IgD-negative memory B cell (primary cell): ENCODE measurements at regions not wholly inside any gene's neighbourhood (a gene's known extent, or its start where the extent isn't known, plus 50 kb on each side); places are given as distances from the start of the nearest gene placed in this dataset.

Experiments
- H3K27ac Mint-ChIP-seq, 3 donors: one replicate each; pipeline ENCODE4 v1.8.0; 2020 to 2022; ENCODE audit warnings: mild to moderate bottlenecking in 3 of 3, mixed read lengths in 3 of 3, moderate library complexity in 1 of 3
- H3K27me3 Mint-ChIP-seq: one replicate; pipeline ENCODE4 v1.8.0; 2021; ENCODE audit warnings: mixed read lengths
- H3K36me3 Mint-ChIP-seq: one replicate; pipeline ENCODE4 v1.8.0; 2020; ENCODE audit warnings: mild to moderate bottlenecking, mixed read lengths
- H3K4me1 Mint-ChIP-seq, 3 donors: one replicate each; pipeline ENCODE4 v1.8.0; 2020 to 2022; ENCODE audit warnings: mixed read lengths in 3 of 3, mild to moderate bottlenecking in 1 of 3
- H3K4me3 Mint-ChIP-seq, 4 donors: one replicate each; pipeline ENCODE4 v1.8.0; 2020 to 2022; ENCODE audit warnings: mild to moderate bottlenecking in 4 of 4, mixed read lengths in 4 of 4, moderate library complexity in 3 of 4
- H3K9me3 Mint-ChIP-seq, 3 donors: one replicate each; pipeline ENCODE4 v1.8.0; 2020 to 2021; ENCODE audit warnings: mixed read lengths in 3 of 3, mild to moderate bottlenecking in 1 of 3

DNA sequence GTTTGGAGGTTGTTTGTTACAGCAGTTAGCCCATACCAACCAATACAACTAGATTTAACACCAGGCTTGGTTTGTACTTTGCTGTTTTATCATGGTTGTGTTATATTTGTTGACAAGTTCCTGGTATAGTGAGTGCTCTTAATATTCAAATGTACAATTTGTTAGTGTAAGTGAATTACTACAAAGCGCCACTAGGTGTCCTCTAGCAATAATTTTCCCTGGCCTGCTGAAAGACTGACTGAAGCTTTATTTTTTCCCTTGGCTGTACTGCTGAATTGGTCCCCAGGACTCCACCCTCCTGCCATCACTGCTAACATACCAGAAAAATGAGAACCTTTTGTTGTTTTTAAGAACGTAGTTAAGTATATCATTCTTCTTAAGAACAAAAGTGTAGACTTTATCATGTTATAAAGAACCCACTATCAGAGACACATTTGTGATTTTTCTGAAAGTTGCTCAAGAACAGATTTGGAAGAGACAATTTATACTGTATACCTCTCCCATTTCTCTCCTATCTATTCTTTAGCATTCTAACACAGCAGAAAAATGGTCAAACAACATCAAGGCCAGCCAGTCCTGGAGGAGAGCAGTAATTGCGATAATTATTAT lies 75.3 kb upstream of the FAR2 start:
- no peaks in the 10 kb centered on the region for H3K9me3 Mint-ChIP-seq
- no peaks in the 10 kb centered on the region for H3K4me1 Mint-ChIP-seq
- no peak overlapping the region for H3K4me3 Mint-ChIP-seq
- peaks cover 20% of the 10 kb centered on the region for H3K27me3 Mint-ChIP-seq
- H3K36me3 Mint-ChIP-seq: no peaks in the 10 kb centered on the region
- H3K27ac Mint-ChIP-seq: no peak overlapping the region

DNA sequence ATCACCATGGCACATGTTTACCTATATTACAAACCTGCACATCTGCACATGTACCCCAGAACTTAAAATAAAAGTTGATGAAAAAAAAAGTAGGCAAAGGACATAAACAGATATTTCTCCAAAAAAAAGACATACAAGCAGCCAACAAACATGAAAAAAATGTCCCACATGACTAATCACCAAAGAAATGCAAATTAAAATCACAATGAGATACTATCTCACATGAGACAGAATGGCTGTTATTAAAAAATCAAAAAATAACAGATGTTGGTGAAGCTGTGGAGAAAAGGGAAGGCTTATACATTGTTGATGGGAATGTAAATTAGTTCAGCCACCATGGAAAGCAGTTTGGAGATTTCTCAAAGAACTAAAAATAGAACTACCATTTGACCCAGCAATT lies 68.0 kb upstream of the FAR2 start:
- no peaks in the 10 kb centered on the region for H3K4me1 Mint-ChIP-seq
- no peaks in the 10 kb centered on the region for H3K36me3 Mint-ChIP-seq
- H3K9me3 Mint-ChIP-seq: no peaks in the 10 kb centered on the region
- H3K27ac Mint-ChIP-seq: no peak overlapping the region
- H3K4me3 Mint-ChIP-seq: no peak overlapping the region
- H3K27me3 Mint-ChIP-seq: peaks cover 5% of the 10 kb centered on the region

DNA sequence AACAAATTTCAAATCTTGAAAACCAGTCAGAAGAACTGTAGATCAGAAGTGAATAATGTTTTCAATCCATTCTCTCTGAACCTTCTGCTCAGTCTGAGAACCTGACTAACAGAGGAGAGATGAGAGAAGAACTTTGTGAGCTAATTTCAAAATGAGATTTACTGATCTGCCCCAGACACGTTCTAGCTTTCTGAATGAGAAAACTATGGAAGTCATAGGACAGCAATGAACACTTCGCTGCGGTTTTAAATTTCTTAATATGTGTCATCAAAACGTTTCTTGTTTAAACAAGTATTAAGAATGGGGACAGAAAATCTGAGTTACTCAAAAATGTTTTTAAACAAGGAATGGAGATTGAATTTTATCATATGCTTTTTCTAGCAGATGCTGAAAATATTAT lies 66.6 kb upstream of the FAR2 start:
- Mint-ChIP-seq H3K27me3 (no peaks in the 10 kb centered on the region), H3K9me3 (peaks cover 0 to under 1% (median 0%) of the 10 kb centered on the region in 3 donors), H3K36me3 (no peaks in the 10 kb centered on the region), H3K27ac (no peak overlapping the region), H3K4me1 (no peaks in the 10 kb centered on the region), H3K4me3 (no peak overlapping the region)

DNA sequence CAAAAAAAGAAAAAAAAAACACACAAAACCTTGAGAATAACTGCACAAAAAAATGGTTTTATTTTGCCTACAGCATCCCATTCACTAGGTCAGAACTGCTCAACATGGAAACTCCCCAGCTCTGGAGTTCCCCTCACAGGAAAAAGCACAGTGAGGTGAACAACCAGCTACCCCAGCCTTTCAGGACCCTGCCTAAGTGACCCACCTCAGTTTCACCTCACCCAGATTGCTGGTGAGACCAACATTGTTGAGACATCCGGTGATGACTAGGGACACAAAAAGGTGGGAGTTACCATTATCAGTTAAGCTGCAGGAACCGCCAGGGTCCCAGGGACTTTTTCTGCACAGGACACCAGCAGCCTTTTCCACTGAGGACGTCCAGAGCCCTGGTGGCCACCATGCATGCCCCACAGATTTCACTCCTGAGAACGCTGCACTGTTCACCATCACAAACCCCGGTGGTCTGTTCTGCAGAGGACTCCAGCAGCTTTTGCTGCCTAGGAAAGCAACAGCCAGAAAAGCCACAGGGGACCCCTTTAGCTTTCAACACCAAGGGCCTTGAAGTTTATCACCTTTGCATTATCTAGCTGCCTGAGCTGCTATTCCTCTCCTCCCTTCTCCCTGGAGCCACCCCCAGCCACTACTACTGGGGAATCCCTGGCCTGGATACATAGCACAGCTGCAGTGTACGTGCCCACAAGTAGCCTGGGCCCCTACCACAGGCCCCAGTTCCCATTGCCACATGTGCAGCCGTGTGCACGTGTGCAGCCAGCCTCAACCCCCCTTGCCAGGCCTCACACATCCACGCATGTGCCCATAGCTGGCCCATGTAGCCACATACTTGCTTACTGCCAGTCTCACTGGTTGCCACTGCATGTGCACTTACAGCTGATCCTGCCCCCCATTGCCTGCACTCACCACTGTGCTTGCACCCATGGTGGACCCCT lies 62.5 kb upstream of the FAR2 start:
- H3K36me3 Mint-ChIP-seq: no peaks in the 10 kb centered on the region

GRCh38 chr12:29088611-29089219 lies 60.4 kb upstream of the FAR2 start:
- peaks cover 0 to 5% (median 3%) of the 10 kb centered on the region in 3 donors for H3K9me3 Mint-ChIP-seq
- no peak overlapping the region for H3K27ac Mint-ChIP-seq
- no peaks in the 10 kb centered on the region for H3K4me1 Mint-ChIP-seq
- peaks cover 4% of the 10 kb centered on the region for H3K27me3 Mint-ChIP-seq
- H3K36me3 Mint-ChIP-seq: no peaks in the 10 kb centered on the region
- H3K4me3 Mint-ChIP-seq: no peak overlapping the region

More for the DNA sequence above, 62.5 kb upstream of the FAR2 start:
- Mint-ChIP-seq H3K9me3 (peaks cover 0 to 2% (median 0%) of the 10 kb centered on the region in 3 donors), H3K4me3 (no peak overlapping the region), H3K27ac (no peak overlapping the region), H3K4me1 (no peaks in the 10 kb centered on the region), H3K27me3 (peaks cover 2% of the 10 kb centered on the region)
